Nephron progenitor cell (in vitro differentiated cells): ENCODE measurements at regions not wholly inside any gene's neighbourhood (a gene's known extent, or its start where the extent isn't known, plus 50 kb on each side); places are given as distances from the start of the nearest gene placed in this dataset.

Experiments used
- DNase-seq: peaks from one replicate; pipeline ENCODE4 v3.0.0; 2021
- H3K27ac Mint-ChIP-seq: 2 replicates; pipeline ENCODE4 v1.8.0; 2021; ENCODE audit warnings: mild to moderate bottlenecking, moderate library complexity, mixed read lengths
- H3K27me3 Mint-ChIP-seq: 2 replicates; pipeline ENCODE4 v1.8.0; 2021; ENCODE audit warnings: mild to moderate bottlenecking, low read depth, mixed read lengths; ENCODE audit not compliant: poor library complexity
- H3K36me3 Mint-ChIP-seq: 2 replicates; pipeline ENCODE4 v1.8.0; 2021; ENCODE audit warnings: low read depth, mixed read lengths
- H3K4me1 Mint-ChIP-seq: 2 replicates; pipeline ENCODE4 v1.8.0; 2021; ENCODE audit warnings: mixed read lengths
- H3K4me3 Mint-ChIP-seq: 2 replicates; pipeline ENCODE4 v1.8.0; 2021; ENCODE audit warnings: mild to moderate bottlenecking, moderate library complexity, mixed read lengths
- H3K9me3 Mint-ChIP-seq: 2 replicates; pipeline ENCODE4 v1.8.0; 2021; ENCODE audit warnings: mild to moderate bottlenecking, moderate library complexity, mixed read lengths
- CTCF ChIP-seq: fragments of 200-600 bp; sonication (generic); IDR thresholded peaks from 2 replicates; pipeline ENCODE4 v1.5.0; 2021; ENCODE audit warnings: antibody characterized with exemption

GRCh38 chr2:219709331-219709761 is 81.9 kb downstream of the SLC4A3 start:
- no peak for DNase-seq
- Mint-ChIP-seq H3K36me3 (no peaks in the 10 kb centered on the region), H3K9me3 (peaks cover 32% of the 10 kb centered on the region), H3K27me3 (peaks cover 27% of the 10 kb centered on the region), H3K4me1 (peaks cover 53% of the 10 kb centered on the region), H3K4me3 (no peak overlapping the region), H3K27ac (no peak overlapping the region)
- TF ChIP-seq CTCF = no peak

GRCh38 chr2:219713110-219713509 is 85.7 kb downstream of the SLC4A3 start:
- Mint-ChIP-seq H3K4me1 (peaks cover 16% of the 10 kb centered on the region), H3K36me3 (no peaks in the 10 kb centered on the region), H3K27ac (no peak overlapping the region), H3K9me3 (peaks cover 36% of the 10 kb centered on the region), H3K27me3 (peaks cover 36% of the 10 kb centered on the region), H3K4me3 (no peak overlapping the region)
- no peak for DNase-seq
- TF ChIP-seq CTCF = no peak

- Mint-ChIP-seq H3K4me3 (no peak overlapping the region), H3K27me3 (peaks cover 39% of the 10 kb centered on the region), H3K27ac (no peak overlapping the region), H3K9me3 (peaks cover 36% of the 10 kb centered on the region), H3K4me1 (peaks cover 6% of the 10 kb centered on the region), H3K36me3 (no peaks in the 10 kb centered on the region)
- DNase-seq = no peak
- no peak for TF ChIP-seq CTCF
These were observed 87.4 kb downstream of the SLC4A3 start for GRCh38 chr2:219714681-219715400.

- H3K4me3 Mint-ChIP-seq = no peak overlapping the region
- H3K27me3 Mint-ChIP-seq = peaks cover 25% of the 10 kb centered on the region
- no peak for TF ChIP-seq CTCF
- no peak for DNase-seq
- no peaks in the 10 kb centered on the region for H3K4me1 Mint-ChIP-seq
- peaks cover 15% of the 10 kb centered on the region for H3K9me3 Mint-ChIP-seq
- no peaks in the 10 kb centered on the region for H3K36me3 Mint-ChIP-seq
- no peak overlapping the region for H3K27ac Mint-ChIP-seq
These were observed 90.6 kb downstream of the SLC4A3 start for GRCh38 chr2:219718066-219718465.

- H3K4me3 Mint-ChIP-seq = no peak overlapping the region
- no peak for DNase-seq
- H3K4me1 Mint-ChIP-seq = no peaks in the 10 kb centered on the region
- no peak for TF ChIP-seq CTCF
- peaks cover 21% of the 10 kb centered on the region for H3K27me3 Mint-ChIP-seq
- no peak overlapping the region for H3K27ac Mint-ChIP-seq
- no peaks in the 10 kb centered on the region for H3K36me3 Mint-ChIP-seq
- peaks cover 2% of the 10 kb centered on the region for H3K9me3 Mint-ChIP-seq
These were observed 92.1 kb downstream of the SLC4A3 start for GRCh38 chr2:219719521-219719920.

GRCh38 chr2:219720956-219721355 is 93.5 kb downstream of the SLC4A3 start:
- H3K27me3 Mint-ChIP-seq = peaks cover 11% of the 10 kb centered on the region
- no peaks in the 10 kb centered on the region for H3K36me3 Mint-ChIP-seq
- no peak for DNase-seq
- no peak overlapping the region for H3K27ac Mint-ChIP-seq
- no peak overlapping the region for H3K4me3 Mint-ChIP-seq
- H3K9me3 Mint-ChIP-seq = no peaks in the 10 kb centered on the region
- H3K4me1 Mint-ChIP-seq = no peaks in the 10 kb centered on the region
- TF ChIP-seq CTCF = no peak
